Caco-2 (cell line): ENCODE measurements at regions not wholly inside any gene's neighbourhood (a gene's known extent, or its start where the extent isn't known, plus 50 kb on each side); places are given as distances from the start of the nearest gene placed in this dataset.
A peak's percentile ranks its signal among the peaks of the same experiment; 100 is the strongest.

Experiments used
- BruUV-seq: library from RNA; stranded (reverse); fragments of 400-500 nt; replicated peaks from 2 replicates; lab custom pipeline; 2021; lab: Mats Ljungman, UMichigan
- CTCF ChIA-PET: fragments of 300-600 bp; sonication (Branson Sonifier 250); formaldehyde crosslinking; loops from one replicate; lab custom pipeline; 2022; ENCODE audit warnings: antibody characterized with exemption; lab: Charles Lee
- POLR2A ChIA-PET: fragments of 300-600 bp; sonication (Branson Sonifier 250); formaldehyde crosslinking; loops from one replicate; lab custom pipeline; 2022; ENCODE audit warnings: antibody characterized with exemption; lab: Charles Lee
- DNase-seq, 2 experiments: peaks; one replicate each; pipeline versions ENCODE4 v3.0.0 to v3.0.0-alpha.2; 2020 to 2022
- H3K27me3 ChIP-seq: replicated peaks from 2 replicates; pipeline ENCODE4 v1.6.0; 2011; ENCODE audit warnings: low read length; ENCODE audit not compliant: control insufficient read depth, insufficient read depth
- H3K36me3 ChIP-seq: 2 replicates; pipeline ENCODE4 v1.5.1; 2011; ENCODE audit warnings: low read length; ENCODE audit not compliant: control insufficient read depth, insufficient read depth
- H3K4me1 ChIP-seq: fragments of 250-450 bp; sonication (Bioruptor Pico); 2 replicates; pipeline ENCODE4 v1.5.1; 2020; ENCODE audit warnings: mild to moderate bottlenecking
- H3K4me3 ChIP-seq: 2 replicates; pipeline ENCODE4 v1.5.1; 2011; ENCODE audit warnings: low read depth, mild to moderate bottlenecking, control low read depth, low read length
- H3K9me3 ChIP-seq: fragments of 250-450 bp; sonication (Bioruptor Pico); 2 replicates; pipeline ENCODE4 v1.5.1; 2020; ENCODE audit warnings: mild to moderate bottlenecking, moderate library complexity
- H3K27ac Mint-ChIP-seq: one replicate; pipeline ENCODE4 v1.8.0; 2022; ENCODE audit warnings: mixed read lengths; ENCODE audit not compliant: unreplicated experiment
- H3K27me3 Mint-ChIP-seq: one replicate; pipeline ENCODE4 v1.8.0; 2022; ENCODE audit warnings: mixed read lengths; ENCODE audit not compliant: insufficient read depth, unreplicated experiment
- H3K36me3 Mint-ChIP-seq: one replicate; pipeline ENCODE4 v1.8.0; 2022; ENCODE audit warnings: mild to moderate bottlenecking, mixed read lengths; ENCODE audit not compliant: insufficient read depth, unreplicated experiment
- H3K4me1 Mint-ChIP-seq: one replicate; pipeline ENCODE4 v1.8.0; 2022; ENCODE audit warnings: low read depth, mixed read lengths; ENCODE audit not compliant: unreplicated experiment
- H3K4me3 Mint-ChIP-seq: one replicate; pipeline ENCODE4 v1.8.0; 2022; ENCODE audit warnings: mild to moderate bottlenecking, moderate library complexity, mixed read lengths; ENCODE audit not compliant: unreplicated experiment
- H3K9me3 Mint-ChIP-seq: one replicate; pipeline ENCODE4 v1.8.0; 2022; ENCODE audit warnings: mixed read lengths; ENCODE audit not compliant: unreplicated experiment
- CTCF ChIP-seq, 2 experiments: fragments of 200-600 bp in 1 of 2; IDR thresholded peaks; 1 replicate in 1 of 2; 2 replicates in 1 of 2; pipeline versions ENCODE4 v1.5.1 to v1.8.0; 2011 to 2022; ENCODE audit warnings: antibody characterized with exemption in 1 of 2, control low read depth in 1 of 2, inconsistent platforms in 1 of 2, low read depth in 1 of 2, low read length in 1 of 2, mild to moderate bottlenecking in 1 of 2, moderate library complexity in 1 of 2; ENCODE audit not compliant: insufficient read depth in 1 of 2, severe bottlenecking in 1 of 2, unreplicated experiment in 1 of 2
- intact Hi-C: fragments of 100-400 bp; cut with micrococcal nuclease; formaldehyde crosslinking; loops from one replicate; pipeline ENCODE4 v1.10.0; 2022; ENCODE audit not compliant: unreplicated experiment

GRCh38 chr9:104374711-104375110, 129.4 kb upstream of the OR13F1 start:
- Mint-ChIP-seq H3K27me3 (no peaks in the 10 kb centered on the region), H3K9me3 (no peaks in the 10 kb centered on the region), H3K36me3 (no peaks in the 10 kb centered on the region), H3K4me1 (no peaks in the 10 kb centered on the region), H3K4me3 (no peak overlapping the region), H3K27ac (no peak overlapping the region)
- Histone ChIP-seq H3K4me1 (no peaks in the 10 kb centered on the region), H3K27me3 (no peaks in the 10 kb centered on the region), H3K36me3 (no peaks in the 10 kb centered on the region), H3K9me3 (no peaks in the 10 kb centered on the region), H3K4me3 (no peak overlapping the region)
- no peak for DNase-seq
- intact Hi-C loops: no loop called here
- CTCF ChIA-PET: no interaction called here
- TF ChIP-seq CTCF (IDR thresholded peaks at IDR 0.05; ENCODE audit: insufficient read depth in 1 of 2, low read depth in 1 of 2, low read length in 1 of 2, severe bottlenecking in 1 of 2, unreplicated experiment in 1 of 2): no peak
- POLR2A ChIA-PET: no interaction called here
- BruUV-seq: no TSS peak

- BruUV-seq: no TSS peak
- Histone ChIP-seq H3K9me3 (no peaks in the 10 kb centered on the region), H3K4me3 (no peak overlapping the region), H3K36me3 (no peaks in the 10 kb centered on the region), H3K27me3 (no peaks in the 10 kb centered on the region), H3K4me1 (0 out of 2 replicates have a peak, but pooled peaks cover 7% of the 10 kb centered on the region)
- POLR2A ChIA-PET: no interaction called here
- no peak overlapping the region for H3K4me3 Mint-ChIP-seq
- TF ChIP-seq CTCF (IDR thresholded peaks at IDR 0.05; ENCODE audit: insufficient read depth in 1 of 2, low read depth in 1 of 2, low read length in 1 of 2, severe bottlenecking in 1 of 2, unreplicated experiment in 1 of 2): no peak
- no peaks in the 10 kb centered on the region for H3K4me1 Mint-ChIP-seq
- no peaks in the 10 kb centered on the region for H3K36me3 Mint-ChIP-seq
- CTCF ChIA-PET: interaction anchor here (1.1 to 2.3 kb wide), 3 partner anchors 210 to 596 kb away, joined by 3 to 11 read pairs (median 5); no protein-coding TSS in a partner anchor
- intact Hi-C loops: loop anchor here (1.0 kb wide), 5 partner anchors 83 to 360 kb away; no protein-coding TSS in a partner anchor
- H3K27ac Mint-ChIP-seq: no peak overlapping the region
- H3K9me3 Mint-ChIP-seq: no peaks in the 10 kb centered on the region
- DNase-seq: no peak
- H3K27me3 Mint-ChIP-seq: peaks cover 9% of the 10 kb centered on the region
Observed at GRCh38 chr9:104386013-104386412, 118.0 kb upstream of the OR13F1 start.

GRCh38 chr9:104386425-104387069, 117.5 kb upstream of the OR13F1 start:
- Histone ChIP-seq H3K4me1 (0 out of 2 replicates have a peak, but pooled peaks cover 7% of the 10 kb centered on the region), H3K9me3 (no peaks in the 10 kb centered on the region), H3K27me3 (no peaks in the 10 kb centered on the region), H3K36me3 (no peaks in the 10 kb centered on the region), H3K4me3 (no peak overlapping the region)
- Mint-ChIP-seq H3K4me1 (no peaks in the 10 kb centered on the region), H3K27ac (no peak overlapping the region), H3K9me3 (no peaks in the 10 kb centered on the region), H3K4me3 (no peak overlapping the region), H3K36me3 (no peaks in the 10 kb centered on the region), H3K27me3 (peaks cover 9% of the 10 kb centered on the region)
- intact Hi-C loops: loop anchor here (1.0 kb wide), 5 partner anchors 83 to 360 kb away; no protein-coding TSS in a partner anchor
- peak in 1 of 2 experiments; percentile 11 for DNase-seq
- POLR2A ChIA-PET: no interaction called here
- CTCF ChIA-PET: interaction anchor here (0.7 to 2.3 kb wide), 3 partner anchors 210 to 597 kb away, joined by 3 to 11 read pairs (median 5); partner anchors contain the start of gene NIPSNAP3A
- BruUV-seq: no TSS peak
- peak; percentile 58 to 66 for TF ChIP-seq CTCF (IDR thresholded peaks at IDR 0.05; ENCODE audit: insufficient read depth in 1 of 2, low read depth in 1 of 2, low read length in 1 of 2, severe bottlenecking in 1 of 2, unreplicated experiment in 1 of 2)
